22Rv1 (cell line): ENCODE measurements at regions not wholly inside any gene's neighbourhood (a gene's known extent, or its start where the extent isn't known, plus 50 kb on each side); places are given as distances from the start of the nearest gene placed in this dataset.

Experiments used
- ZFX ChIP-seq: fragments of 450-650 bp; IDR thresholded peaks from 2 replicates; pipeline ENCODE4 v1.6.1; 2017; ENCODE audit warnings: antibody characterized with exemption, borderline replicate concordance
- TF ChIP-seq, protein P1 (sequence below): fragments of 450-650 bp; IDR thresholded peaks from 2 replicates; pipeline ENCODE4 v1.5.1; 2017; ENCODE audit warnings: mild to moderate bottlenecking

DNA sequence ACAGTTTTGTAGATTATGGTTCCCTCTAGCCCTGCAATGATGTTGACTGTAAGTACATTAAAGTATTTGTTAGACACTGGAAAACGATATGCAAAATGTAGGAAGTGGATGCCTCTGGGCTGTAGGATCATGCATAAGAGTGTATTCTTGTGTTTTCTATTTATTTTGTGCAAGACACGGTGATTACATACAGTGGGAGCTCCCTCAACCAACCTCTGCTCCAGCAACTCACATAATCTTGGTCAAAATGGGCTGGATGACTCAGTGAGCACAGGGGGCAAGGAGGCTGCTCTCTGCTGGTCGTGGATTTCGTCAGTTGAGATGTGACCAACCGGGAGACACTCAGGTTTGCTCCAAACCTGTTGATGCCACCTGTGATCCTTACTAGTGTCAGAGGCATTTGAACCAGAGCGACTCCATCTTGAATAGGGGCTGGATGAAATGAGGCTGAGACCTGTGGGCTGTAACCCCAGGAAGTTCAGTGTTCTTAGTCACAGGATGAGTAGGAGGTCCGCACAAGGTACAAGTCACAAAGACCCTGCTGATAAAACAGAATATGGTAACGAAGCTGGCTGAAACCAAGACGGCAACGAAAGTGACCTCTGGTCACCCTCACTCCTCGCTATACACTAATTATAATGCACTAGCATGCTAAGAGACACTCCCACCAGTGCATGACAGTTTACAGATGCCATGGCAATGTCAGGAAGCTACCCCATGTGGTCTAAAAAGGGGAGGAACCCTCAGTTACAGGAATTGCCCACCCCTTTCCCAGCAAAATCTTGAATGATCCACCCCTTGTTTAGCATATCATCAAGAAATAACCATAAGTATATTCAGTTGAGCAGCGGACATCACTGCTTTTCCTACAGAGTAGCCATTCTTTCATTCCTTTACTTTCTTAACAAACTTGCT lies 56.4 kb upstream of the FAM20C start:
- TF ChIP-seq, protein P1, sequence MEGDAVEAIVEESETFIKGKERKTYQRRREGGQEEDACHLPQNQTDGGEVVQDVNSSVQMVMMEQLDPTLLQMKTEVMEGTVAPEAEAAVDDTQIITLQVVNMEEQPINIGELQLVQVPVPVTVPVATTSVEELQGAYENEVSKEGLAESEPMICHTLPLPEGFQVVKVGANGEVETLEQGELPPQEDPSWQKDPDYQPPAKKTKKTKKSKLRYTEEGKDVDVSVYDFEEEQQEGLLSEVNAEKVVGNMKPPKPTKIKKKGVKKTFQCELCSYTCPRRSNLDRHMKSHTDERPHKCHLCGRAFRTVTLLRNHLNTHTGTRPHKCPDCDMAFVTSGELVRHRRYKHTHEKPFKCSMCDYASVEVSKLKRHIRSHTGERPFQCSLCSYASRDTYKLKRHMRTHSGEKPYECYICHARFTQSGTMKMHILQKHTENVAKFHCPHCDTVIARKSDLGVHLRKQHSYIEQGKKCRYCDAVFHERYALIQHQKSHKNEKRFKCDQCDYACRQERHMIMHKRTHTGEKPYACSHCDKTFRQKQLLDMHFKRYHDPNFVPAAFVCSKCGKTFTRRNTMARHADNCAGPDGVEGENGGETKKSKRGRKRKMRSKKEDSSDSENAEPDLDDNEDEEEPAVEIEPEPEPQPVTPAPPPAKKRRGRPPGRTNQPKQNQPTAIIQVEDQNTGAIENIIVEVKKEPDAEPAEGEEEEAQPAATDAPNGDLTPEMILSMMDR, result no peak
- no peak for TF ChIP-seq ZFX
